ENCODE measurements at regions not wholly inside any gene's neighbourhood (a gene's known extent, or its start where the extent isn't known, plus 50 kb on each side); places are given as distances from the start of the nearest gene placed in this dataset.

GRCh38 chr1:90831910-90832309 lies 114.8 kb upstream of the BARHL2 start:
- BruUV-seq (replicated peaks) = no TSS peak
- ChIA-PET POLR2A (no interaction called here), CTCF (no interaction called here)
- Histone ChIP-seq H3K9me3 (ENCODE audit: control insufficient read depth, insufficient read depth, low read depth, low read length) (no peaks in the 10 kb centered on the region), H3K27ac (ENCODE audit: low read length) (no peak overlapping the region), H3K4me1 (ENCODE audit: control insufficient read depth, insufficient read depth, low read length) (no peaks in the 10 kb centered on the region), H3K4me3 (ENCODE audit: low read depth in 2 of 2, low read length in 2 of 2) (no peak overlapping the region), H3K36me3 (ENCODE audit: control insufficient read depth, insufficient read depth, low read length) (no peaks in the 10 kb centered on the region), H3K27me3 (ENCODE audit: control insufficient read depth, insufficient read depth, low read length) (peaks cover 6% of the 10 kb centered on the region)
- intact Hi-C loops (cut with micrococcal nuclease; ENCODE audit: unreplicated experiment) = no loop called here
- ATAC-seq (no peak), DNase-seq (ENCODE audit: low read depth, low spot score) (no peak)
- TF ChIP-seq TCF7L2 (IDR thresholded peaks at IDR 0.05; ENCODE audit: low read depth, low read length) = no peak
- TF ChIP-seq POLR2AphosphoS5 (IDR thresholded peaks at IDR 0.05; ENCODE audit: low read depth, low read length) = no peak
- TF ChIP-seq REST (IDR thresholded peaks at IDR 0.05; ENCODE audit: insufficient read depth in 1 of 2, low read depth in 2 of 2, low read length in 1 of 2) = no peak
- TF ChIP-seq, protein P1, sequence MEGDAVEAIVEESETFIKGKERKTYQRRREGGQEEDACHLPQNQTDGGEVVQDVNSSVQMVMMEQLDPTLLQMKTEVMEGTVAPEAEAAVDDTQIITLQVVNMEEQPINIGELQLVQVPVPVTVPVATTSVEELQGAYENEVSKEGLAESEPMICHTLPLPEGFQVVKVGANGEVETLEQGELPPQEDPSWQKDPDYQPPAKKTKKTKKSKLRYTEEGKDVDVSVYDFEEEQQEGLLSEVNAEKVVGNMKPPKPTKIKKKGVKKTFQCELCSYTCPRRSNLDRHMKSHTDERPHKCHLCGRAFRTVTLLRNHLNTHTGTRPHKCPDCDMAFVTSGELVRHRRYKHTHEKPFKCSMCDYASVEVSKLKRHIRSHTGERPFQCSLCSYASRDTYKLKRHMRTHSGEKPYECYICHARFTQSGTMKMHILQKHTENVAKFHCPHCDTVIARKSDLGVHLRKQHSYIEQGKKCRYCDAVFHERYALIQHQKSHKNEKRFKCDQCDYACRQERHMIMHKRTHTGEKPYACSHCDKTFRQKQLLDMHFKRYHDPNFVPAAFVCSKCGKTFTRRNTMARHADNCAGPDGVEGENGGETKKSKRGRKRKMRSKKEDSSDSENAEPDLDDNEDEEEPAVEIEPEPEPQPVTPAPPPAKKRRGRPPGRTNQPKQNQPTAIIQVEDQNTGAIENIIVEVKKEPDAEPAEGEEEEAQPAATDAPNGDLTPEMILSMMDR (IDR thresholded peaks at IDR 0.05) = no peak
- no peak for TF ChIP-seq SIN3A (IDR thresholded peaks at IDR 0.05; ENCODE audit: borderline replicate concordance, insufficient read depth, low read depth, low read length)
- in situ Hi-C loops (cut with HindIII; ENCODE audit: low pct_unique_long_range_greater_than_20kb, low sequenced_read_pairs) = no loop called here

- Histone ChIP-seq H3K27me3 (ENCODE audit: control insufficient read depth, insufficient read depth, low read length) (peaks cover 6% of the 10 kb centered on the region), H3K4me3 (ENCODE audit: low read depth in 2 of 2, low read length in 2 of 2) (no peak overlapping the region), H3K36me3 (ENCODE audit: control insufficient read depth, insufficient read depth, low read length) (no peaks in the 10 kb centered on the region), H3K4me1 (ENCODE audit: control insufficient read depth, insufficient read depth, low read length) (no peaks in the 10 kb centered on the region), H3K27ac (ENCODE audit: low read length) (no peak overlapping the region), H3K9me3 (ENCODE audit: control insufficient read depth, insufficient read depth, low read depth, low read length) (no peaks in the 10 kb centered on the region)
- ChIA-PET CTCF (no interaction called here), POLR2A (no interaction called here)
- in situ Hi-C loops (cut with HindIII; ENCODE audit: low pct_unique_long_range_greater_than_20kb, low sequenced_read_pairs) (no loop called here), intact Hi-C loops (cut with micrococcal nuclease; ENCODE audit: unreplicated experiment) (no loop called here)
- no peak for DNase-seq (ENCODE audit: low read depth, low spot score)
- no peak for ATAC-seq
- no TSS peak for BruUV-seq (replicated peaks)
- TF ChIP-seq SIN3A (IDR thresholded peaks at IDR 0.05; ENCODE audit: borderline replicate concordance, insufficient read depth, low read depth, low read length) (no peak), TCF7L2 (IDR thresholded peaks at IDR 0.05; ENCODE audit: low read depth, low read length) (no peak), POLR2AphosphoS5 (IDR thresholded peaks at IDR 0.05; ENCODE audit: low read depth, low read length) (no peak), REST (IDR thresholded peaks at IDR 0.05; ENCODE audit: insufficient read depth in 1 of 2, low read depth in 2 of 2, low read length in 1 of 2) (no peak)
- TF ChIP-seq, protein P1 (IDR thresholded peaks at IDR 0.05) = no peak
Measured at GRCh38 chr1:90826834-90827233, 109.7 kb upstream of the BARHL2 start.
